Esophagus muscularis mucosa (tissue), 3 donors: ENCODE measurements at regions not wholly inside any gene's neighbourhood (a gene's known extent, or its start where the extent isn't known, plus 50 kb on each side); places are given as distances from the start of the nearest gene placed in this dataset.
"Not testable (repeated sequence)": the region's sequence is repeated elsewhere in the genome, so short reads cannot be mapped to it uniquely, and the experiment has no call there.

Experiments used
- CTCF ChIP-seq, 3 experiments: fragments of 200-600 bp in 2 of 3; fragments of 450-650 bp in 1 of 3; sonication (generic) in 2 of 3; IDR thresholded peaks; one replicate each; pipeline ENCODE4 v1.5.1; 2017 to 2019; ENCODE audit warnings: antibody characterized with exemption in 3 of 3, mild to moderate bottlenecking in 2 of 3, moderate library complexity in 1 of 3
- POLR2A ChIP-seq: fragments of 450-650 bp; IDR thresholded peaks from one replicate; pipeline ENCODE4 v1.6.1; 2017; ENCODE audit warnings: antibody characterized with exemption, moderate library complexity, mild to moderate bottlenecking, low read depth

DNA sequence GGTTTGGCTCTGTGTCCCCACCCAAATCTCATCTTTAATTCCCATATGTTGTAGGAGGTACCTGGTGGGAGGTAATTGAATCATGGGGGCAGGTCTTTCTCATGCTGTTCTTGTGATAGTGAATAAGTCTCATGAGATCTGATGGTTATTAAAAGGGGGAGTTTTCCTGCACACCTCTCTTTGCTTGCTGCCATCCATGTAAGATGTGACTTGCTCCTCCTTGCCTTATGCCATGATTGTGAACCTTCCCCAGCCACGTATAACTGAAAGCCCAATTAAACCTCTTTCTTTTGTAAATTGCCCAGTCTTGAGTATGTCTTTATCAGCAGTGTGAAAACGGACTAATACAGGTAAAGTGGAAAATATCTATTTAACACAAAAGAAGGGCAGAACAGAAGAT lies 213.3 kb downstream of the PTGER3 start:
- TF ChIP-seq CTCF (IDR thresholded peaks at IDR 0.05); POLR2A: not testable (repeated sequence)
